DOHH2 (cell line): ENCODE measurements at regions not wholly inside any gene's neighbourhood (a gene's known extent, or its start where the extent isn't known, plus 50 kb on each side); places are given as distances from the start of the nearest gene placed in this dataset.

ENCODE experiments used
- CTCF ChIP-seq: fragments of 200-600 bp; sonication (generic); IDR thresholded peaks from one replicate; pipeline ENCODE4 v1.5.1; 2014; ENCODE audit warnings: antibody characterized with exemption, mild to moderate bottlenecking, low read depth, low read length; ENCODE audit not compliant: poor library complexity, severe bottlenecking
- EZH2phosphoT487 ChIP-seq: fragments of 200-600 bp; sonication (generic); IDR thresholded peaks from 2 replicates; pipeline ENCODE4 v1.6.1; 2017; ENCODE audit warnings: borderline replicate concordance, mild to moderate bottlenecking, antibody characterized with exemption, low read length, moderate library complexity, mixed read lengths

DNA sequence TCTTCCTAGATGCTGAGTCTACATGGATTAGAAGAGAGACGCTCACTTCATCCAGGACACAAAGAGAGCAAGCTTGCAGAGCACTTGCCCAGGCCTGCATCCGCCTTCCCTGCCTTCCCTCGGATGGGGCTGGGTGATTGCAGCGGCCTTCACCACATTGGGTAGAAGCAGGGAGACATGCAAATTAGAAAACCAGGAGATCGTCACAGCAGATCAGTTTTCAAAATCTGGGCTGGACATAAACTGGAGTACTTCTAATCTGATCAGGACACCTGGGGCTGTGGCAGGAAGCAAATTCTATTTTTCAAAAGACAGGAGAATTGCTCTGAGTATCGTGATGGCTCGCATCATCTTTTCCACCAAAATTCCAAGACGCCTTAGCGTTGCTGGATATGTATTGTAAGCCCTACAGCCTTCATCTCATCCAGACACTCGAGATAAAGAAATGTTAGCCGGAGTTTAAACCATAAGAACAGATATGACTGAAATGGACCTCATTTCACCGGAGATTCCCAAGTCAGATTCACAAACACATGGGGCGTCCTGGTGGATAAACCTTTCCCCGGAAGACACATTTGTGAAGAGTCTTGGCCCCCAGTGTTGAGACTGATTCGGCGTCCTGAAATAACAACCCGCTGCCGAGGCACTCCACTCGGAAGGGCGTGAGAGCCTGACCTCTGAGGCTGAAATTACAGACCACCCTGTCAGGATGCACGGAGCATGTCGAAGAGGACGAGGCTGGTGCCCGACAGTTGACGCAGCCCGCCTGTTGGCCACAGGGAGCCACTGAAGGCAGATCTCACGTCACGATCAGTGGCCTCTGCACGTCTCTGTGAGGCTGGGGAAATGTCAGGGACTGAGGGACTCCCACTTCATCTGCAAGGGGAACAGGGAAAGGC, 91.2 kb upstream of the PARD3 start:
- TF ChIP-seq CTCF, result no peak
- TF ChIP-seq EZH2phosphoT487, result no peak
